WERI-Rb-1 (cell line): ENCODE measurements at regions not wholly inside any gene's neighbourhood (a gene's known extent, or its start where the extent isn't known, plus 50 kb on each side); places are given as distances from the start of the nearest gene placed in this dataset.

Source experiments
- DNase-seq: peaks from one replicate; pipeline ENCODE4 v3.0.0-alpha.2; 2020
- H3K27ac ChIP-seq: fragments of 250-450 bp; sonication (Bioruptor Pico); 2 replicates; pipeline ENCODE4 v1.5.1; 2020; ENCODE audit warnings: mild to moderate bottlenecking, moderate library complexity
- H3K27me3 ChIP-seq: fragments of 250-450 bp; sonication (Bioruptor Pico); 2 replicates; pipeline ENCODE4 v1.5.1; 2021; ENCODE audit warnings: mild to moderate bottlenecking, low read depth, moderate library complexity; ENCODE audit not compliant: insufficient read depth, severe bottlenecking
- H3K36me3 ChIP-seq: fragments of 250-450 bp; sonication (Bioruptor Pico); 2 replicates; pipeline ENCODE4 v1.5.1; 2020; ENCODE audit warnings: mild to moderate bottlenecking, moderate library complexity
- H3K4me3 ChIP-seq: 2 replicates; pipeline ENCODE4 v1.5.1; 2011; ENCODE audit warnings: low read depth, mild to moderate bottlenecking, control low read depth, low read length
- H3K9me3 ChIP-seq: fragments of 250-450 bp; sonication (Bioruptor Pico); 2 replicates; pipeline ENCODE4 v1.5.1; 2021; ENCODE audit warnings: mild to moderate bottlenecking, moderate library complexity; ENCODE audit not compliant: severe bottlenecking
- CTCF ChIP-seq: IDR thresholded peaks from 2 replicates; pipeline ENCODE4 v1.5.1; 2011; ENCODE audit warnings: low read depth, mild to moderate bottlenecking, control low read depth, inconsistent platforms, low read length

GRCh38 chr5:100731768-100732167 is 171.3 kb downstream of the ST8SIA4 start:
- no peak for TF ChIP-seq CTCF
- no peak overlapping the region for H3K27ac ChIP-seq
- no peaks in the 10 kb centered on the region for H3K27me3 ChIP-seq
- no peaks in the 10 kb centered on the region for H3K36me3 ChIP-seq
- DNase-seq = no peak
- no peaks in the 10 kb centered on the region for H3K9me3 ChIP-seq
- no peak overlapping the region for H3K4me3 ChIP-seq

- H3K4me3 ChIP-seq = no peak overlapping the region
- no peak overlapping the region for H3K27ac ChIP-seq
- H3K27me3 ChIP-seq = no peaks in the 10 kb centered on the region
- no peak for TF ChIP-seq CTCF
- H3K9me3 ChIP-seq = no peaks in the 10 kb centered on the region
- no peaks in the 10 kb centered on the region for H3K36me3 ChIP-seq
- DNase-seq = no peak
Measured at GRCh38 chr5:100746730-100747129, 156.4 kb downstream of the ST8SIA4 start.

GRCh38 chr5:100749771-100750284 is 153.3 kb downstream of the ST8SIA4 start:
- H3K27ac ChIP-seq = no peak overlapping the region
- H3K9me3 ChIP-seq = no peaks in the 10 kb centered on the region
- DNase-seq = no peak
- no peak for TF ChIP-seq CTCF
- H3K4me3 ChIP-seq = no peak overlapping the region
- H3K36me3 ChIP-seq = no peaks in the 10 kb centered on the region
- H3K27me3 ChIP-seq = no peaks in the 10 kb centered on the region

- TF ChIP-seq CTCF = no peak
- Histone ChIP-seq H3K9me3 (no peaks in the 10 kb centered on the region), H3K4me3 (no peak overlapping the region), H3K36me3 (no peaks in the 10 kb centered on the region), H3K27me3 (no peaks in the 10 kb centered on the region), H3K27ac (no peak overlapping the region)
- DNase-seq = no peak
Measured at GRCh38 chr5:100755435-100755834, 147.6 kb downstream of the ST8SIA4 start.
